ENCODE measurements at regions not wholly inside any gene's neighbourhood (a gene's known extent, or its start where the extent isn't known, plus 50 kb on each side); places are given as distances from the start of the nearest gene placed in this dataset.
"Not testable (repeated sequence)": the region's sequence is repeated elsewhere in the genome, so short reads cannot be mapped to it uniquely, and the experiment has no call there.

DNA sequence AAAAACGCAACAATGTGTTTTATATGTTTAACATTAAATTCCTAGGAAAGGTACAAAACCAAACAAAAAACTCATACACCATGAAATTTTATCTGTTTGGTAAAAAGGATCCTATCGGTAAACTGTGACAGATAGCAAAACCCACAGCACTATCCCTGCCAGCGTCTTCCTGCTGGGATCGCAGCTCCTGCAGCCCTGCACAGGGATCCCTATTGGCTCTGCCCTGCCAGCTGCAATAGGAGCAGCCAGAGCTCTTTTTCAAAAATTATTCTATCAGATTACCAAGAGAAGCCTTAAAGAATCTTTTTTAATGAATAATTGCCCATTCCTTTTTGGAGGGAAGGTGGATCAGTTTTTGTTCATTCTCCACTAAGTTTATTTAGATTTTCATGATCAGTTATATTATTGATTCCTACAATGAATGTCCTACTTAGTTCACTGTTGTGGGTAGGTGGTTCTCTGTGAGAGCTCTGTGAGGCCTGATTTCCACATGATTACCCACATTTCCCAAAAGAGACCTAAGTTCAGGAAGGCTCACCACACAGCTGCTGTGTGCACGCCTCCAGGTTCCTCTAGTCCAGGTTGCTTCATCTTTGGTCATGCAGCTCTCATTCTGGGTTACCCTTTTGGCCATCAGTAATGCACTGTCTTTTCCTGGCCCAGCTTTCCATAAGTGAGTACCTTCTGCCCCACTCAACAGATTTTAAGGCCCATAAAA is 293.8 kb downstream of the FRK start:
- Histone ChIP-seq H3K4me3 (ENCODE audit: low read length in 2 of 2) (no peak overlapping the region), H3K4me1 (ENCODE audit: control insufficient read depth, insufficient read depth, low read length) (no peaks in the 10 kb centered on the region), H3K9ac (ENCODE audit: low read length in 2 of 2) (no peak overlapping the region), H3K36me3 (ENCODE audit: control insufficient read depth in 2 of 2, insufficient read depth in 2 of 2, low read length in 2 of 2) (no peaks in the 10 kb centered on the region), H3K27ac (ENCODE audit: low read length) (no peak overlapping the region), H3K9me3 (ENCODE audit: control insufficient read depth in 2 of 2, low read length in 2 of 2) (peaks cover 0 to 6% of the 10 kb centered on the region in 2 donors), H3K27me3 (ENCODE audit: control insufficient read depth in 1 of 2, insufficient read depth in 2 of 2, low read length in 2 of 2) (no peaks in the 10 kb centered on the region)

- Histone ChIP-seq H3K27me3 (ENCODE audit: control insufficient read depth in 1 of 2, insufficient read depth in 2 of 2, low read length in 2 of 2) (no peaks in the 10 kb centered on the region), H3K4me1 (ENCODE audit: control insufficient read depth, insufficient read depth, low read length) (no peaks in the 10 kb centered on the region)
Measured at GRCh38 chr6:115765966-115766365, 294.7 kb downstream of the FRK start.

DNA sequence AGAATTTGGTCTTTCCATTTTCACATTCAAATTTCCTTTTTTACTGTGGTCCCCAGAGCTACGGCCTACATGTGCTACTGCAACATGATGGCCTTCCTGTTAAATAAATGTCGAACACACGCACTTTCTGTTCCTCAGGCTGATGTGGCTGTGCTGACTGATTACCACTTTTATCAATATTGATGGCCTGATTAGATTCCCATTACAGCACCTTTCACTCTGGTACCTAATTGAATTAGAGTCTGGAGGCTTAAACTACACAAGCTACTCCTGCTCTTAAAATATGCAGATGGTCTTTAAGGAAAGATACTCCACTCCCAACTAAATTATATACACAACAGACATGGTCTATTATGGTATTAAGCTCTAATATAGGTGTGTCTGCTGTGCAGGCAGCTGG is 301.6 kb downstream of the FRK start:
- no peak overlapping the region for H3K4me3 ChIP-seq (ENCODE audit: low read length in 2 of 2)
- H3K4me1 ChIP-seq (ENCODE audit: control insufficient read depth, insufficient read depth, low read length) = no peaks in the 10 kb centered on the region
- no peaks in the 10 kb centered on the region for H3K36me3 ChIP-seq (ENCODE audit: control insufficient read depth in 2 of 2, insufficient read depth in 2 of 2, low read length in 2 of 2)
- no peaks in the 10 kb centered on the region for H3K27me3 ChIP-seq (ENCODE audit: control insufficient read depth in 1 of 2, insufficient read depth in 2 of 2, low read length in 2 of 2)
- H3K9me3 ChIP-seq (ENCODE audit: control insufficient read depth in 2 of 2, low read length in 2 of 2) = peaks cover 0 to 7% of the 10 kb centered on the region in 2 donors
- no peak overlapping the region for H3K9ac ChIP-seq (ENCODE audit: low read length in 2 of 2)
- no peak overlapping the region for H3K27ac ChIP-seq (ENCODE audit: low read length)

More at GRCh38 chr6:115765966-115766365, 294.7 kb downstream of the FRK start:
- Histone ChIP-seq H3K4me3 (ENCODE audit: low read length in 2 of 2) (no peak overlapping the region), H3K27ac (ENCODE audit: low read length) (no peak overlapping the region), H3K9me3 (ENCODE audit: control insufficient read depth in 2 of 2, low read length in 2 of 2) (peaks cover 0 to 7% of the 10 kb centered on the region in 2 donors), H3K36me3 (ENCODE audit: control insufficient read depth in 2 of 2, insufficient read depth in 2 of 2, low read length in 2 of 2) (no peaks in the 10 kb centered on the region), H3K9ac (ENCODE audit: low read length in 2 of 2) (no peak overlapping the region)

GRCh38 chr6:115753446-115753845 is 307.2 kb downstream of the FRK start:
- no peak overlapping the region for H3K4me3 ChIP-seq (ENCODE audit: low read length in 2 of 2)
- H3K27me3 ChIP-seq (ENCODE audit: control insufficient read depth in 1 of 2, insufficient read depth in 2 of 2, low read length in 2 of 2) = no peaks in the 10 kb centered on the region
- H3K9me3 ChIP-seq (ENCODE audit: control insufficient read depth in 2 of 2, low read length in 2 of 2) = no peaks in the 10 kb centered on the region
- H3K4me1 ChIP-seq (ENCODE audit: control insufficient read depth, insufficient read depth, low read length) = peaks cover 5% of the 10 kb centered on the region
- no peak overlapping the region for H3K9ac ChIP-seq (ENCODE audit: low read length in 2 of 2)
- no peaks in the 10 kb centered on the region for H3K36me3 ChIP-seq (ENCODE audit: control insufficient read depth in 2 of 2, insufficient read depth in 2 of 2, low read length in 2 of 2)
- no peak overlapping the region for H3K27ac ChIP-seq (ENCODE audit: low read length)

DNA sequence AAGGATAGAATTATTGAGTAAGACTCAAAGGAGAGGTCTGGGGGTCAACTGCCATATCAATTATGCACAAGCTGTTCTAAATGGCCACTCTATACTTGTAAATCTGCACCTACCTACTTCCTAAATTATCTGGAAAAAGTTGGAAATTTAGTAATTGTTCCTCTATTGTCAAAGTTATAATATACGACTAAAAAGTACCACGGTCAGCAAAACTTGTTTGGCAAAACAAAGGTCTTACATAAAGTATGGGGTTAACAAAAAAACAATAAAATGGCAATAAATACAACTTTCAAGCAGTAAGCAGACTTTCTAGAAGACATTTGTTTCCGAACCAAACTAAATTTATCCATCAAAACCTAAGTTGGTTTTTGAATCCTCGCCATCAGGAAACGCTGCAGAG is 309.7 kb downstream of the FRK start:
- H3K27ac ChIP-seq (ENCODE audit: low read length) = no peak overlapping the region
- no peak overlapping the region for H3K9ac ChIP-seq (ENCODE audit: low read length in 2 of 2)
- H3K36me3 ChIP-seq (ENCODE audit: control insufficient read depth in 2 of 2, insufficient read depth in 2 of 2, low read length in 2 of 2) = no peaks in the 10 kb centered on the region
- H3K4me3 ChIP-seq (ENCODE audit: low read length in 2 of 2) = no peak overlapping the region
- peaks cover 5% of the 10 kb centered on the region for H3K4me1 ChIP-seq (ENCODE audit: control insufficient read depth, insufficient read depth, low read length)
- H3K9me3 ChIP-seq (ENCODE audit: control insufficient read depth in 2 of 2, low read length in 2 of 2) = no peaks in the 10 kb centered on the region
- no peaks in the 10 kb centered on the region for H3K27me3 ChIP-seq (ENCODE audit: control insufficient read depth in 1 of 2, insufficient read depth in 2 of 2, low read length in 2 of 2)

DNA sequence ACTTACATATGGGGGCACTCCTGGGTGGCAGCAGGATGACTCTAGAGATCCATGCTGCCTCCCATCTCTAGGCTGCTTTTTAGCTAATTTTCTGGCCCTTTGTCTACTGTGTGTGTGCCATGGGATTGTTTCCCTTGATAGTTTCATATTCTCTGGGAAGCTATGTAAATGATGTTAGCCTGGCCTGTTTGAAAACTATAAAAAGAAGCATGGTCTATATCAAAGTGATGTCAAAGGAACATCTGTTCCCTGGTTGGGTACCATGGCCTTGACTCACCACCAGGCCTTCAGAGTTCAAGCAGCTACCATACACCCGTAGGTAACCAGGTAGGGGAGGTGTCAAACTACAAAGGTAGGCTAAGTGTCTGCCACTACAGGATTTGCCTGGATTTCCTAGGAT is 310.4 kb downstream of the FRK start:
- no peaks in the 10 kb centered on the region for H3K9me3 ChIP-seq (ENCODE audit: control insufficient read depth in 2 of 2, low read length in 2 of 2)
- no peak overlapping the region for H3K27ac ChIP-seq (ENCODE audit: low read length)
- no peaks in the 10 kb centered on the region for H3K27me3 ChIP-seq (ENCODE audit: control insufficient read depth in 1 of 2, insufficient read depth in 2 of 2, low read length in 2 of 2)
- no peaks in the 10 kb centered on the region for H3K36me3 ChIP-seq (ENCODE audit: control insufficient read depth in 2 of 2, insufficient read depth in 2 of 2, low read length in 2 of 2)
- peaks cover 5% of the 10 kb centered on the region for H3K4me1 ChIP-seq (ENCODE audit: control insufficient read depth, insufficient read depth, low read length)
- peak overlapping the region in 1 of 2 donors; percentile 31 for H3K4me3 ChIP-seq (ENCODE audit: low read length in 2 of 2)
- no peak overlapping the region for H3K9ac ChIP-seq (ENCODE audit: low read length in 2 of 2)

DNA sequence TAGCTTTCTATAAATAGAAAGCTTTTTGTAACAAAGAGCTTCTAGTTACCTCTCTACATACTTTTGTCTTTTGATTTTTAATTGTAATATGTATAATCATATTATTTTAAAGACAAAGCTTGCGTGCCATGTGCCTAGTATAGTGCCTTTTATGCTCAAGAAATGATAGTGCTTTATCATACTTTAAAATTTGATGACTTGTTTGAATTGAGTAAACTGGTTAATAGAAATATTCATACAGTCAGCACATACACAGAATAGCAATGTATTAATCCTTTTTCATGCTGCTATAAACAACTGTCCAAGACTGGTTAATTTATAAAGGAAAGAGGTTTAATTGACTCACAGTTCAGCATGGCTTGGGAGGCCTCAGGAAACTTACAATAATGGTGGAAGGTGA is 313.0 kb downstream of the FRK start:
- H3K36me3 ChIP-seq (ENCODE audit: control insufficient read depth in 2 of 2, insufficient read depth in 2 of 2, low read length in 2 of 2) = no peaks in the 10 kb centered on the region
- no peak overlapping the region for H3K9ac ChIP-seq (ENCODE audit: low read length in 2 of 2)
- H3K4me1 ChIP-seq (ENCODE audit: control insufficient read depth, insufficient read depth, low read length) = peaks cover 5% of the 10 kb centered on the region
- H3K27me3 ChIP-seq (ENCODE audit: control insufficient read depth in 1 of 2, insufficient read depth in 2 of 2, low read length in 2 of 2) = no peaks in the 10 kb centered on the region
- H3K27ac ChIP-seq (ENCODE audit: low read length) = no peak overlapping the region
- no peak overlapping the region for H3K4me3 ChIP-seq (ENCODE audit: low read length in 2 of 2)
- H3K9me3 ChIP-seq (ENCODE audit: control insufficient read depth in 2 of 2, low read length in 2 of 2) = no peaks in the 10 kb centered on the region

GRCh38 chr6:115746583-115746982 is 314.1 kb downstream of the FRK start:
- not testable (repeated sequence) for H3K4me1 ChIP-seq (ENCODE audit: control insufficient read depth, insufficient read depth, low read length); H3K27me3 ChIP-seq (ENCODE audit: control insufficient read depth in 1 of 2, insufficient read depth in 2 of 2, low read length in 2 of 2); H3K9me3 ChIP-seq (ENCODE audit: control insufficient read depth in 2 of 2, low read length in 2 of 2); H3K36me3 ChIP-seq (ENCODE audit: control insufficient read depth in 2 of 2, insufficient read depth in 2 of 2, low read length in 2 of 2); H3K27ac ChIP-seq (ENCODE audit: low read length); H3K4me3 ChIP-seq (ENCODE audit: low read length in 2 of 2); H3K9ac ChIP-seq (ENCODE audit: low read length in 2 of 2)

DNA sequence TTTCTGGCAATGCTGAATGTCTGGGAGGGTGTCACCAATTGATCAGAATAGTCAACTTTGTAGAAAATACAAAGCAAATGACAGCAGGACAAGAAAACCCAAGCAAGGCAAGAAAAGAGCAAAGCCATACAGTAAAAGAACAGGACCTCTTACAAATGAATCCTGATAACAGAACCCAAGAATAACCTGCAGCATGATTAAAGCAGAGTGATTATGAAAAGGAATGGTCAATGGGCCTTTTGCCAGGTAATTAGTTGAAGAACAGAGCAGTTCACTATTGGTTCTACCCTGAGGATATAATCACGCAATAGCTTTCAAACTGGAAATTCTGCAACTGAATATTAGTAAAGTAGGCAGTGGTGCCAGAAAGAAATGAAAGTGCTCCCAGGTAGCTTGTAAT is 319.8 kb downstream of the FRK start:
- H3K27ac ChIP-seq (ENCODE audit: low read length) = no peak overlapping the region
- H3K4me3 ChIP-seq (ENCODE audit: low read length in 2 of 2) = no peak overlapping the region
- no peaks in the 10 kb centered on the region for H3K27me3 ChIP-seq (ENCODE audit: control insufficient read depth in 1 of 2, insufficient read depth in 2 of 2, low read length in 2 of 2)
- H3K9me3 ChIP-seq (ENCODE audit: control insufficient read depth in 2 of 2, low read length in 2 of 2) = no peaks in the 10 kb centered on the region
- no peak overlapping the region for H3K9ac ChIP-seq (ENCODE audit: low read length in 2 of 2)
- no peaks in the 10 kb centered on the region for H3K4me1 ChIP-seq (ENCODE audit: control insufficient read depth, insufficient read depth, low read length)
- no peaks in the 10 kb centered on the region for H3K36me3 ChIP-seq (ENCODE audit: control insufficient read depth in 2 of 2, insufficient read depth in 2 of 2, low read length in 2 of 2)

GRCh38 chr6:115735610-115736009 is 325.1 kb downstream of the FRK start:
- Histone ChIP-seq H3K27me3 (ENCODE audit: control insufficient read depth in 1 of 2, insufficient read depth in 2 of 2, low read length in 2 of 2) (no peaks in the 10 kb centered on the region), H3K4me1 (ENCODE audit: control insufficient read depth, insufficient read depth, low read length) (no peaks in the 10 kb centered on the region), H3K9me3 (ENCODE audit: control insufficient read depth in 2 of 2, low read length in 2 of 2) (no peaks in the 10 kb centered on the region), H3K4me3 (ENCODE audit: low read length in 2 of 2) (no peak overlapping the region), H3K36me3 (ENCODE audit: control insufficient read depth in 2 of 2, insufficient read depth in 2 of 2, low read length in 2 of 2) (no peaks in the 10 kb centered on the region), H3K27ac (ENCODE audit: low read length) (no peak overlapping the region), H3K9ac (ENCODE audit: low read length in 2 of 2) (no peak overlapping the region)

DNA sequence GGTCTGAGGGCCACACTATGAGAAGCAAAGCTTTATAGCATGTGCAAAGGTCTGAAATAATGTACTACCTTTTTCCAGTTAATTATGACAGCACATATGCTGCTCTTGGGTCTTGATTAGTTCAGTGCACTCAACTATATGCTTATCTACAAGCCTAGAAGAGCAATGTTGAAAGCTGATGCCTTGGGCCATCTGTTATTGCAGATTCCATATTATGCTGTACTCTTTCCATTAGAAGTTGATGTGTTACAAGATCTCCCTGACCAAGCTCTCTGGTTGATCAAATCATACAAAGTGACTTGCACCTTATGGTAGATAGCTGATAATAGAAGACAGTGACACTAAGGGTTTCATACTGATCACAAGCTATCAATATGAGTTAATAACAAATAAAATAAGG is 327.3 kb downstream of the FRK start:
- Histone ChIP-seq H3K36me3 (ENCODE audit: control insufficient read depth in 2 of 2, insufficient read depth in 2 of 2, low read length in 2 of 2) (no peaks in the 10 kb centered on the region), H3K4me3 (ENCODE audit: low read length in 2 of 2) (no peak overlapping the region), H3K27ac (ENCODE audit: low read length) (no peak overlapping the region), H3K9ac (ENCODE audit: low read length in 2 of 2) (no peak overlapping the region), H3K27me3 (ENCODE audit: control insufficient read depth in 1 of 2, insufficient read depth in 2 of 2, low read length in 2 of 2) (no peaks in the 10 kb centered on the region), H3K4me1 (ENCODE audit: control insufficient read depth, insufficient read depth, low read length) (no peaks in the 10 kb centered on the region), H3K9me3 (ENCODE audit: control insufficient read depth in 2 of 2, low read length in 2 of 2) (no peaks in the 10 kb centered on the region)

Measured in stomach smooth muscle (tissue), 2 donors.